Smooth muscle cell (in vitro differentiated cells): ENCODE measurements at regions not wholly inside any gene's neighbourhood (a gene's known extent, or its start where the extent isn't known, plus 50 kb on each side); places are given as distances from the start of the nearest gene placed in this dataset.
A peak's percentile ranks its signal among the peaks of the same experiment; 100 is the strongest.

Experiments
- DNase-seq: peaks from one replicate; lab custom pipeline; 2025; ENCODE audit not compliant: unreplicated experiment; lab: John Stamatoyannopoulos, UW
- H2AFZ ChIP-seq: fragments of 200-600 bp; sonication (generic); 2 replicates; pipeline ENCODE4 v1.6.0; 2016; ENCODE audit warnings: antibody characterized with exemption, low read depth, mild to moderate bottlenecking
- H3F3A ChIP-seq: fragments of 200-600 bp; sonication (generic); 2 replicates; pipeline ENCODE4 v1.6.0; 2017; ENCODE audit warnings: antibody characterized with exemption, low read depth
- H3K27ac ChIP-seq: fragments of 200-600 bp; sonication (generic); 2 replicates; pipeline ENCODE4 v1.5.1; 2016; ENCODE audit warnings: low read depth, mild to moderate bottlenecking
- H3K27me3 ChIP-seq: fragments of 200-600 bp; sonication (generic); 2 replicates; pipeline ENCODE4 v1.6.1; 2016; ENCODE audit warnings: low read depth, mild to moderate bottlenecking
- H3K36me3 ChIP-seq: fragments of 200-600 bp; sonication (generic); 2 replicates; pipeline ENCODE4 v1.5.1; 2016; ENCODE audit warnings: low read depth
- H3K4me1 ChIP-seq: fragments of 200-600 bp; sonication (generic); 2 replicates; pipeline ENCODE4 v1.5.1; 2016; ENCODE audit warnings: low read depth
- H3K4me2 ChIP-seq: fragments of 200-600 bp; sonication (generic); 2 replicates; pipeline ENCODE4 v1.6.0; 2016; ENCODE audit warnings: mild to moderate bottlenecking
- H3K4me3 ChIP-seq: fragments of 200-600 bp; sonication (generic); 2 replicates; pipeline ENCODE4 v1.5.1; 2016; ENCODE audit warnings: mild to moderate bottlenecking
- H3K79me2 ChIP-seq: fragments of 200-600 bp; sonication (generic); 2 replicates; pipeline ENCODE4 v1.6.0; 2016; ENCODE audit warnings: low read depth, mild to moderate bottlenecking
- H3K9ac ChIP-seq: fragments of 200-600 bp; sonication (generic); 2 replicates; pipeline ENCODE4 v1.6.0; 2016; ENCODE audit warnings: low read depth
- H3K9me3 ChIP-seq: fragments of 200-600 bp; sonication (generic); replicated peaks from 2 replicates; pipeline ENCODE4 v1.5.1; 2016; ENCODE audit warnings: low read depth
- H4K20me1 ChIP-seq: fragments of 200-600 bp; sonication (generic); 2 replicates; pipeline ENCODE4 v1.6.0; 2016; ENCODE audit warnings: low read depth
- CTCF ChIP-seq: fragments of 200-600 bp; sonication (generic); IDR thresholded peaks from 2 replicates; pipeline ENCODE4 v1.5.1; 2017; ENCODE audit warnings: borderline replicate concordance, mild to moderate bottlenecking, antibody characterized with exemption; ENCODE audit not compliant: insufficient read depth, poor library complexity, severe bottlenecking
- WGBS: methylation state at CpG from one replicate; pipeline ENCODE4 v1.1.7; 2016; ENCODE audit warnings: low lambda C conversion rate; 5-methylcytosine and 5-hydroxymethylcytosine counted together

DNA sequence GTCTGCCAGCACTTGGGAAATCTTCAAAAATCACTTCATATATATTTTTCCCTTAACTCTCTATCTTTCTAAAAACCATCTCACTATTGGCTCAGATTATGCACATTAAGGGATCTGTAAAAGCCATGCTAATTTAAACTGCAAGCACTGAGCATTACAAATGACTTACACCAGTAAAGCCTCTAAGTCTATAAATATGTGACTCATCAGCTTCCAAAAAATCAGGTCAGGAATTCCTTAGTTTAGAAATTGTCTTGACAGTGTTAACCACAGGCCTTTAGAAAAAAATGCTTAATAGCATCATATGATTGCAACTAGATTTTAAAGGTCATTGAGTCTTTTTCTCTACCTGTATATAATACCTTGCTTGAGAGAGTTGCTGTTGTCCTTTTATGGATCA is 1113.6 kb upstream of the PIK3C3 start:
- H3K4me2 ChIP-seq, result peak overlapping the region; percentile 48
- H3K27ac ChIP-seq, result peak overlapping the region; percentile 19
- H3K36me3 ChIP-seq, result no peaks in the 10 kb centered on the region
- no peaks in the 10 kb centered on the region for H4K20me1 ChIP-seq
- H3K9ac ChIP-seq, result no peak overlapping the region
- no peaks in the 10 kb centered on the region for H3F3A ChIP-seq
- H3K27me3 ChIP-seq, result no peaks in the 10 kb centered on the region
- H3K4me1 ChIP-seq, result no peaks in the 10 kb centered on the region
- no peak overlapping the region for H3K4me3 ChIP-seq
- no peak for TF ChIP-seq CTCF
- H3K9me3 ChIP-seq, result no peaks in the 10 kb centered on the region
- DNase-seq, result no peak
- H2AFZ ChIP-seq, result no peak overlapping the region
- H3K79me2 ChIP-seq, result no peaks in the 10 kb centered on the region

DNA sequence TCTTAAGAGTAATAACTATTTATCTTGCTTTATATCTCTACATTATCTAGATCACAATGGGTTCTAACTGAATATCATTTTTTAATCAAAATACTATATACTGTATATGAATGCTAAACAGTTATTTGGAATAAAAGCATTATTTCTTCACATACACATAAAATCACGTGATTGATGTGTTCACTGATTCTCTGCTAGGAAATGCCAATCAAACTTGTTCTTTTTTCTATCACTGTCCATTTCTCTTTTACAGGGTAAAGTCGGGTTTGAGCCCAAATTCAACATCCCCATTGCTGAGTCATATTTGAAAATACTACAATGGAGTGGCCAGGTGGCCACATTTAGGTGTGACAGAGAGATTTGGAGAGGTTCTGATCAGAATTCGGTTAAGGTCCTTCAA is 1114.0 kb upstream of the PIK3C3 start:
- TF ChIP-seq CTCF, result no peak

DNA sequence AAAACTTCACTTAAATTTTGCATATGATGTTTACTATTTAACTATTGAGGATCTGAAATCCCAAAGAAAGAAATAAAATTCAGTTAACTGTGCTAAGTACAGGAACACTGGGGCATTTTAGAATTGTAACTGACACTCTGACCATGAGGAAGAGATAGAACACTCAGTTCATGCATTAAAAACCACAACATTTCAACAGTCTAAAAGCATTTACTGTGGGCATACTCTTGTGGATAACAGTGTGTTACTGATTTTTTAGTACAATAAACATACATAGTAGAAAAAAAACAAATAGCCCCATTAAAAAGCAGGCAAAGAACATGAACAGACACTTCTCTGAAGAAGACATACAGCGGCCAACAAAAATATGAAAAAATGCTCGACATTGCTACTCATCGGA is 1122.7 kb upstream of the PIK3C3 start:
- H3K9me3 ChIP-seq, result no peaks in the 10 kb centered on the region
- no peak for TF ChIP-seq CTCF
- H3K4me3 ChIP-seq, result no peak overlapping the region
- no peak overlapping the region for H3K27ac ChIP-seq
- H3K27me3 ChIP-seq, result no peaks in the 10 kb centered on the region
- no peak overlapping the region for H2AFZ ChIP-seq
- H3K36me3 ChIP-seq, result no peaks in the 10 kb centered on the region
- peaks cover 5% of the 10 kb centered on the region for H3K4me1 ChIP-seq
- H3K4me2 ChIP-seq, result peak overlapping the region; percentile 5
- WGBS, result 88% methylated on average over 3 of the region's 3 CpGs
- H3K9ac ChIP-seq, result no peak overlapping the region
- no peaks in the 10 kb centered on the region for H3F3A ChIP-seq
- no peak for DNase-seq
- H3K79me2 ChIP-seq, result no peaks in the 10 kb centered on the region
- no peaks in the 10 kb centered on the region for H4K20me1 ChIP-seq

More for the DNA sequence above, 1114.0 kb upstream of the PIK3C3 start:
- Histone ChIP-seq H2AFZ (no peak overlapping the region), H3K4me3 (no peak overlapping the region), H3K4me1 (no peaks in the 10 kb centered on the region), H3K9ac (no peak overlapping the region), H3K79me2 (no peaks in the 10 kb centered on the region), H3F3A (no peaks in the 10 kb centered on the region), H3K9me3 (no peaks in the 10 kb centered on the region), H3K36me3 (no peaks in the 10 kb centered on the region), H4K20me1 (no peaks in the 10 kb centered on the region), H3K27ac (peak overlapping the region; percentile 19), H3K27me3 (no peaks in the 10 kb centered on the region), H3K4me2 (peak overlapping the region; percentile 48)
- DNase-seq, result no peak
- 74% methylated on average over 3 of the region's 3 CpGs for WGBS

DNA sequence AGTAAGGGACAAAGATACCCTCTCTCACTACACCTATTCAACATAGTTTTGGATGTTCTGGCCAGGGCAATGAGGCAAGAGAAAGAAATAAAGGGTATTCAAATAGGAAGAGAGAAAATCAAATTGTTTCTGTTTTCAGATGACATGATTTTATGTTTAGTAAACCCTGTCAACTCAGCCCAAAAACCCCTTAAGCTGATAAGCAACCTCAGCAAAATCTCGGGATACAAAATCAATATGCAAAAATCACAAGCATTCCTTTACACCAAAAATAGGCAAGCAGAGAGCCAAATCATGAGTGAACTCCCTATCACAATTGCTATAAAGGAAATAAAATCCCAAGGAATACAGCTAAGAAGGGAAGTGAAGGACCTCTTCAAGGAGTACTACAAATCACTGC is 1130.7 kb upstream of the PIK3C3 start:
- no peak overlapping the region for H3K27ac ChIP-seq
- H3K36me3 ChIP-seq, result no peaks in the 10 kb centered on the region
- H3K9me3 ChIP-seq, result no peaks in the 10 kb centered on the region
- H3K27me3 ChIP-seq, result no peaks in the 10 kb centered on the region
- no peaks in the 10 kb centered on the region for H3F3A ChIP-seq
- WGBS, result 83% methylated on average over 1 of the region's 1 CpG
- no peak overlapping the region for H3K9ac ChIP-seq
- no peak overlapping the region for H3K4me2 ChIP-seq
- H2AFZ ChIP-seq, result no peak overlapping the region
- no peak for TF ChIP-seq CTCF
- no peaks in the 10 kb centered on the region for H3K79me2 ChIP-seq
- H3K4me1 ChIP-seq, result no peaks in the 10 kb centered on the region
- DNase-seq, result no peak
- no peak overlapping the region for H3K4me3 ChIP-seq
- no peaks in the 10 kb centered on the region for H4K20me1 ChIP-seq
